ENCODE measurements at regions not wholly inside any gene's neighbourhood (a gene's known extent, or its start where the extent isn't known, plus 50 kb on each side); places are given as distances from the start of the nearest gene placed in this dataset.

DNA sequence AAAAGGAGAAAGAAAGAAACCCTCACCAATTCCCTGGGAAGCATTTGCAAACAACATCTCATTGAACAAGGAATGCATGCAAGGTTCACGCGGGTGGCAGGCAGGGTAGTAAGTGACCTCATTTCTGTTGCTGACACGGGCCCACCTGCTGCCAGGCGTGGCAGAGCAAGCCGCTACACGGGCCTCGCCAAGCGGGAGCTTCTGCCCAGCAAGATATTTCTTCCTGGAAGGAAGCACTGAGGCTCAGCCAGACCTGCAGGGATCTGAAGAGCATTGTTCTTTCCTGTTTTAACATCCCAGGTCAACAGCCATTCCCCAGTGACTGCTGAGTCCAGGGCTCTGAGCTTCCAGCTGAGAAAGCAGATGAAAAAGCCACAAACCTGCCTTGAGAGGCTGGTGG is 91.9 kb upstream of the IGSF21 start:
- DNase-seq (ENCODE audit: low spot score), result no peak

DNA sequence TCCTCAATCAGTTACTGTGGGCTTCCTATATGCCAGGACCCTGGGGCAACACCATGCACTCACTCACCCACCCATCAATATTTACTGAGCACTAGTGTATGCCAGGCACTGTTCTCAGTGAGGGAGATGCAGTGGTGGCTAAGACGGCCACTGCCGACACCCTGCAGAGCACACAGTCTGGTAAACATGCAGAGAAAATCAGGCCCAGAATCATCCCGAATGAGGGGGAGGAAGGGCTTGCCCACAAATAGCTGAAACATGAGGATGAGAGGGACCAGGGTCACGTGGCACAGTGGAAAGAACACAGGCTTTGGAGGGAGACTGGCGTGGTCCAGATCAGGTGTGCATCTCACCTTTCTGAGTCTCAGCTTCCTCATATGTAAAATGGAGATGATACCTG is 89.2 kb upstream of the IGSF21 start:
- no peak for DNase-seq (ENCODE audit: low spot score)

DNA sequence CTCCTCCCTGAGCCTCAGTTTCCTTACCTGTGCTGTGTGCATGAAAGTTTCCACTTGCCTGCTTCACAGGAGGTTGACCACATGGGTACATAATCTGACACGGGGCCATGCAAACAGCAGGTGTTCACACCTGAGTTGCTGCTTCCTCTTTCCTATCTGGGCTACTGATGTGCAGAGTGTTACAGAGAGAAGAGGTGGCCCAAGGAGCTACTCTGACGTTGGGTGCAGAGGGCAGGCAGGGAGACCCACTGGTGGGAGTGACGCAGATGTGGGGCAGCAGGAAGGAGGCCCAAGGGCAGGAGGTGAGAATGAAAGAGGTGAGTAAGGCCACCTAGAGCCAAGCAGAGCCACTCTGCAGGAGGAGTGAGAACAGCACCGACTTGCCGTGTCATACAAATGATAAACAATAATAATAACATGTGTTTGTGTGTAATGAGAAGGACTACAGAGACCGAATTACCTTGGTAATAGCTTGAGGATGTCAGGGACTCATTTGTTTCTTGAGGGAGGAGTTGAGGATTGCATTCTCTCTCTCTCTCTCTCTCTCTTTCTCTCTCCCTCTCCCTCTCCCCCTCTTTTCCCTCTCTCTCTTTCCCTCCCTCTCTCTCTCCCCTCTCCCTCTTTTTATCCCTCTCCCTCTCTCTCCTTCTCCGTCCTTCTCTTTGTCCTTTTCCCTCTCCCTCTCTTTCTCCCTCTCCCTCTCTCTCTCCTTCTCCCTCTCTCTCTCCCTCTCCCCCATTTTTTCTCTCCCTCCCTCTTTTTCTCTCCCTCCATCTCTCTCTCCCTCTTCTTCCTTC is 87.4 kb upstream of the IGSF21 start:
- DNase-seq (ENCODE audit: low spot score), result no peak

DNA sequence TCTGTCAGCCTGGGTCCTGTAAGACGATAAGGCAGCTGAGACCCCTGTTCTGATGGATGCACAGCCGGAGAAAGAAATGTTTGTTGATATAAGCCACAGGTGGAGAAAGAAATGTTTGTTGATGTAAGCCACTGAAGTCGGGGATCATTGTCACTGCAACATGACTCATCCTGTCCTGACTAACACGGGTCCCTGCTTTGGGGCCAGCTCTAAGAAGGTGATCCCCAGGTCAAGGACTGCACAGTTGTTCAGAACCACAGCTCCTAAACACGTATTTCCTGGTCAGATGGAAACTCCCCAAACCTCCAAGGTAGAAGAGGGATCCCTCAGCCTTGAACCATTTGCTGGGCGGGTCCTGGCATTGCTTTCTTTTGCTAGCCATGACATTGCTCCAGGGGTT is 86.4 kb upstream of the IGSF21 start:
- DNase-seq (ENCODE audit: low spot score), result no peak

DNA sequence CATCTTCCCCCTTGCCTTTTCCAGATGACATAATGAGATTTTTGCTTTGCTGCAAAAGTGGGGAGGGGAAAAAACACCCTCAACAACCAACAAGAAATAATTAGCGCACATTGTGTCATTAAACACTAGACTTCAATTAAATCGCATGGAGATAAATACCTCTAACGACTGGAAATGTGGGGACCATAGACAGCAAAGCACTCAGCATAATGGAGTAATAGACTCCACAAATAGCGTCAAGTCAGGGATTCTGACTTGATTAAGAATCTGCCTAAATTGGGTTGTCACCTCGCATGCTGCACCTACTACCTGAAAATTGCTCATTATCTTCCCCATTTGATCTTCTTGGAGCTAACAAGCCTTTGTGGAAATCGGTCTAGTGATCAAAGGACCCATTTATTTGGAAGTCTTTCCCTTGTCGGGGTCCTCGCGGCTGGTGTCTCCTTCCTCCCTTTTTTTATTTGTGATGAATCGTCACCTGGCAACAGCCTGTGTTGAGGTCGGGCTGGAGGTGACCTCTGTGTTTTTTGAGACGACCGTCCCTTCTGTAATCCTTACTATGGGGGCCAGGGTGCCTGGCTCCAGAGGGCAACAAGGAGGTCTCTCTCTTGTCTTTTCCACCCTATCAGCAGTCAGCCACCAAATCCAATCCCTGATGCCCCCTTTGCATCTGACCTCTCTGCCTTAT is 75.3 kb upstream of the IGSF21 start:
- no peak for DNase-seq (ENCODE audit: low spot score)

DNA sequence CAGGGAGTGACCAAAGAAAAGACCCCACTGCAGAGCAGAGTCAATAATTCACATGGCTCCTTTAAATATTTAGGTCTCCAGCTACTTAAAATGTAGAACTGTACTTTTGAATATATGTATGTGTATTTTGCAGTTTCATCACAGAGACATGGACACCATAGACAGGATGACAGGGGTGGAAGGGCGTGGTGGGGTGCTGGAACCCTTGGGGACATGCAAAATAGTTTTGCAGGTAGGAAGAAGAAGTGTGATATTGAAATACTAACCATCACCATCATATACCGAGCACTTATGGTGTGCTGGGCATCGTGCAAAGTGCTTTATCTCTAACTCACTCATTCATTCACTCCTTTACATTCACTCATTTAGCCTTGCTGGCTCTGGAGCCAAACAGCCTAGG is 72.5 kb upstream of the IGSF21 start:
- DNase-seq (ENCODE audit: low spot score), result no peak

DNA sequence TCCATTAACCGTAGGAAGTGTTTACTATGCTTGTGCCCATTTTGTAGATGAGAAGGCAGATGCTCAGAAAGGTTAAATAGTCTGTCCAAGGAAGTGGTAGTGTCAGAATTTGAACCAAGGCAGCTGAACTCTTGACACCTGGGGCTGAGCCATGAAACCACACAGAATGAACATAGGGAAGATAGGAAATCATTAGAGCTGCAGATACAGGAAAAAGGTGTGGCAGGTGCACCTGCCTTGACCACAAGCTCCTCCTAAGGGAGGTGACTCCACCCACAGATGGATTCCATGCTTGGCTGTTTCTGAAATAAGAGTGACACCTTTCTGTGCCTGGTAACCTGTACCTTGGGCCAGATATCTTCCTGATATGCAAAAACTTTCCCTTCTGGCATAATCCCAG is 69.9 kb upstream of the IGSF21 start:
- DNase-seq (ENCODE audit: low spot score), result no peak

DNA sequence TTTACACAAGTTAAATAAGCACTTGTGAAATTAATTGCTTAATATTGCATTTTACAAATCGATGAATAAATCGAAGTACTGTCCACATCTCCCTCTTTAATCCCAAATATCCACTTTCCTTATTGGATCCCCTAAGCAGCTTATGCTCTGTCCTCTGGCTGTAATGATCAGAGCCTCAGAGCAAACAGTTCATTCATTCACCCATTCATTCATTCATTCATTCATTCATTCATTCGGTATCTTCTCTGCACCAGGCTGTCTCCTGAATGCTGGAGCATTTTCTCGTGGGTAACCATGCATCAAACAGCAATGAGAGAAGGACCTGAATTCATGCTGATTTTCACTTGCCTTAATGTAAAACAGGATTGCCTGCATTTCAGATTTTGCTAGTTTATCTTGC is 69.5 kb upstream of the IGSF21 start:
- DNase-seq (ENCODE audit: low spot score), result no peak

DNA sequence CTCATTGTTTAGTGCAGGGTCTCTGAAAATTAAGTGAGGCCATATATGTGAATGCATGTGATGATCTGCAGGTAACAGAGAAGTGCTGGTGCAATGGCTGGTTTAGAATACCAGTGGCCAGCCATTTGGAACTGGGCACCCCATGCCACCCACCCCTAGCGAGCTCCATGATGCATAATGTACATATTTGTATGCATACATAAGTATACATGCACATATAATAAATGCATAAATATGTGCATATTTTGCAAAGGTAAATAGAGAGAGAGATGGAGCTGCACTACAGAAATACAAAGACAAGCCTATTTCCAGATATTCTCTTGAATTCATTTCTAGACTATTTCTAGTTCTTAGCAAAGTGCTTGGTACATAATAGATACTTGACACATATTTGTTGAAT is 68.5 kb upstream of the IGSF21 start:
- no peak for DNase-seq (ENCODE audit: low spot score)

DNA sequence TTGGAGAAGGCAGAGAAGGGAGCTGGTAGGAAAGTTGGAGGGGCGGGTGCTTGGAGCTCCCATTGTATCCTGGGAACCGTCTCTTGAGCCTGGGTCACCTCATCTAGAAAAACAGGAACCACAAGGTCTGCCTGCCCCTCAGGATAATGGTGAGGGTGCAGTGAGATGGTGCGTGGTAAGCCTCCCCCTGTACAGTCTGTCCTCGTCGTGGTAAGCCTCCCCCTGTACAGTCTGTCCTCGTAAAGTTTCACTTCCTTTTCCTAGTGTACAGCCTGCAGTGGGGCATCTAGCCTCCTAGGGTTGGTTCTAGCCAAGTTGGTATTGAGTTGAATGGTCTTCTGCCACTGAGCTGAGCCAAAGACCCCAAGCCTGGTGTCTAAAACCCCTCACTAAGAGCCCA is 66.5 kb upstream of the IGSF21 start:
- DNase-seq (ENCODE audit: low spot score), result peak; percentile 47

DNA sequence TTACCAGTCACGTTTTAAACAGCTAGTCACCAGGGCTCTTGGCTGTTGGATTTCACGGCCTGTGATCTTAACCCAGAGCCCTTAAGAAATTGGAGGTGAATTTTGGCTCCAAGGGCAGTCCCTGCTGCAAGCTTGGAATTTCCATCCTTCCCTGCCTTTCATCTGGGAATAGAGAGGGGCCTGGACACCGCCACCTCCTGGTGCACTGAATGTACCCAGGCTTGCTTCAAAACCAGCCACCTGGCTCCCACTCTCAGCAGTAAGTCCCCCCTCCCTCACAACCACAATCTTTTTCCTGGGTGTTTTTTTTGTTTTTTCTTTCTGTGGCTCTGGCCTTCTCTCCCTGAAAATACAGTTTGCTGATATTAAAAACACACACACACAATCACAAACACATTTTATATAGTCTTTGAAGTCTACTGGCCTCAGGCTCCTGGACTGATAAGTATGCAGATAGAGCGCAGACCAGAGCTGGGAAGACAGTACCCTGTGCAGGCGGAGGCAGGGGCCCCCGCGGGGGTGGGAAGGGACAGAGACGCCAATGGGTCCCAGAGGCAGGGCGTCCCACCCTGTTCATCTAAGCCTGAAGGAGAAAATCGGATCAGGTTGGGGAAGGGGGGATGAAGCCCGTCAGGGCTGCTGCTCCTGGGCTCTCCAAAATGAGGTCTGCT is 65.8 kb upstream of the IGSF21 start:
- no peak for DNase-seq (ENCODE audit: low spot score)

DNA sequence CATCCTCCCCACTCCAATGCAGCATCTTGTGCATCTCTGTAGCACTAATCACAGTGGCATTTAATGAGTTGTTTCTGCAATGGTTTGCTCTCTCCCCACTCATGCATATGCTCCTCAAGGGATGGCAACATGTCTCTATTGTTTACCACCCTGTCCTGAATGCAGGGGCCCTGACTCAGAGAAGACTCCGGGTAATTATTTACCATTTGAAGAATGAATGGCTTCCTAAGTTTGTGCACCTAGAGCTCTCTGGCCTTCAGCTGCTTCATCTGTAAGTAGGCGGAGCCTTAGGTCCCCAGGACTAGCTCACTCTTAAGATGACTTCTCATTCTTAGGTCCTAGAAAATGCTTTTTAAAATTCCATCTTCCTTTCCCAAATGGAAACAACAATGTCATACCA is 63.7 kb upstream of the IGSF21 start:
- DNase-seq (ENCODE audit: low spot score), result no peak

DNA sequence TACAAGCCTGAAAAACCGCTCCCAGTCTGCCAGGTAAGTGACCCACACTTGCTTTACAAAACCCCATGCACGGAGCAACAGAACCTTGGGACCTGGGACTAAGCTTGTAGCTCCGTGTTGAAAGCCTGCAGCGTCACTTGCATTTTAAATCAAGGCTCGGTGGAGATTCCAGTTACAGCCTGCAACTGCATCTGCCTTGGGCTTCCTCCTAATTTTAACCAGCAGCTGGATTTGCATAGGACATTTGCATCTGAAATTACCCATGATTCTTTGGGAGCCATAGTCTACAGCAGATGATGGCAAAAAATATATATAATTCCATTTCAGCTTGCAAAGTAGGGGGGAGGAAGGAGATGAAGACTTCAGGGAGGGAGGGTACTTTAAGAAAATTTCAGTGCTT is 62.4 kb upstream of the IGSF21 start:
- peak; percentile 48 for DNase-seq (ENCODE audit: low spot score)

DNA sequence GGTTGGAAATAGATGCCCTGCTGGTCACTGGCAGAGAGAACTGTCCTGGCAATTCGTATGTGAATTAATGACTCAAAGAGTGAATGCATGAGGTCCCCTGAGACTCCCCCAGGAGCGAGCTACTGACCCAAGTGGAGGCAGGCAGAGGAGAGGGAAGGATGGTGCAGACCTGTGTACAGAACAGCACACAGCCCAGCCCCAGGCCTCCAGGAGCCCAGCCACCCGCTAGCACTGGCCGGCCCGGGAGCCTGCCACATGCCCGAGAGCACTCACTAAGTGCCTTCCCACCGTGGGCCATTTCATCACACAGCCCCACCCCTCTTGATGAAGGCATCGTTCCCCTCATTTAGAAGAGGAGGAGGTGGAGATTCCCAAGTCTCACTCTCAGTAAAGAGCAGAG is 62.0 kb upstream of the IGSF21 start:
- no peak for DNase-seq (ENCODE audit: low spot score)

DNA sequence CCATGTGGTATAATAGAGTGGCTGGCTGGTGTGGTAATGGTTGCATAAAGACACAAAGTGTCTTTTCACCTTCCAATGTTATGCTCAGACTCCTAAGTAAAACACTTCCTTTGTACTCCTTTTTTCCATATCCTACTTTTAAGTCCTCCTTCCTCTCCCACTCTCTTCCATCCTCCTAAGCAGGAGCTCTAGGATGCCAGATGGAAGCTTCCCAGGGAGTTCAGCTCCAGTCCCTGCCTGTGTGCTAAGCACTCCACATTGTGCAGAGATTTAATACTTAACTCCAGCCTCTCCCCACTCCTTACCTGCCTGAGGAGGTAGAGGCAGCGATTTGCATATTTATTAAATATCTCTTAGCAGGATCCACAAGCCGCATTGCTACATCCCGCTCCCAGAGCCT is 60.5 kb upstream of the IGSF21 start:
- DNase-seq (ENCODE audit: low spot score), result no peak

DNA sequence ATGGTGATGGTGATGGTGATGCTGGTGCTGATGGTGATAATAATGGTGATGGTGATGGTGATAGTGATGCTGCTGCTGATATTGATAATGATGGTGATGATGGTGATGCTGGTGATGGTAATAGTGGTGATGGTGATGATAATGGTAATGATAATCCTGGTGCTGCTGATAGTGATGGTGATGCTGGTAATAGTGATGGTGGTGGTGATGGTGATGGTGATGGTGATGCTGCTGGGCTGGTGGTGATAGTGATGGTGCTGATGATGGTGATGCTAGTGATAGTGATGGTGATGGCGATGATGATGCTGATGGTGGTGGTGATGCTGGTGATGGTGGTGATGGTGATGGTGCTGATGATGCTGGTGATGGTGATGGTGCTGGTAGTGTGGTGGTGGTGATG is 58.4 kb upstream of the IGSF21 start:
- DNase-seq (ENCODE audit: low spot score), result no peak

DNA sequence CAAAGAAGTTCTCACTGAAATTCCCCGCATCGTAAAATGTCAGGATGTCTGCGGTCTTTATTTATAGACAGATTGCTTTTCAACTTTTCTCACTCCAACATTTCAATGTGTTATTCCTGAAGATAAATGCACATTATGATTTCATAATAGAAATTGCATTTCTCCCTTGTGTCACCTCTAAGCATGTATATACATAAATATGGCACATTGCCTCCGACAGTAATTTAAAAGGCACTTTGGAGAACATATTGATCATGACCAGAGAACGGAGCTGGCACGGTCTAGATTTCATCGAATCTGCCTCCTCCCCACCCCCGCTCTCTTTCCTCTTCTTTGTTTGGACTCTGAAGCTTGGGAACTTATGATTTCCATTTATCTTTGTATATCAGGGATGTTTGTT is 54.9 kb upstream of the IGSF21 start:
- DNase-seq (ENCODE audit: low spot score), result no peak

DNA sequence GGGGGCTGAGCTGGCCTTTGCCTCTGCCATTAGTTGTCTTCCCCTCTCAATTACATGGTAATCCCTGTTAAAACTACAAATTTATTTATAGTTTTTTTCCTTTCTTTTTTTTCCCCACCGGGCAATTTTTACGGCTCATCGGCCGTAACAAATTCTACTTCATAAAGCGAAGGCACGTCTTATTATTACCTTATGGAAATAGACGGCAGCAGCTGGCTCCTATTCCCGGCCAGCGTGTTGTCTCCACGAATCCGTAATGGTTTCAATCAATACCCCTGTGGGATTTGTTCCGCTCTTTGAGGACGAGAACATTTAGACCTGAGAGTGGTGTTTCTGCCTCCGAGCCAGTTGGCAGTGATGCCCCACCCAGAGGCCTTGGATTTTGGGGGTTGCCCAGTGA is 52.4 kb upstream of the IGSF21 start:
- DNase-seq (ENCODE audit: low spot score), result no peak

DNA sequence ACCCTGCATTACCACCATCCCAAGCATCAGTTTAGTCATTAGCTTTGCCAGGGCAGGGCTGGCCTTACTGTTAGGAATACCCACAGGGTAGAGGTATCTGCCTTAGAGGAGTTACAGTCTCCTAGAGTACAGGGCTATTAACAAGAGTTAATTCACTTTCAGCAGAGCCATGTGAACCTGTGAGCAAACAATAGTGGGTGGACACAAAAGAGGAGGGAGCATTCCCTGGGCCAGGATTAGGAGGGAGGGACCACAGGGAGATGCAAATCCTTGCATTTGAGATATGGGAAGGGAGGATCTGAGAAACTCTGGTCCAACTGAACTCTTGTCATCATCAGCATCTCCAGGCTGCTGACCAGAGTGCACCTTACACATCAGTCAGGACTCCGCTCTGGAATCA is 51.1 kb upstream of the IGSF21 start:
- no peak for DNase-seq (ENCODE audit: low spot score)

DNA sequence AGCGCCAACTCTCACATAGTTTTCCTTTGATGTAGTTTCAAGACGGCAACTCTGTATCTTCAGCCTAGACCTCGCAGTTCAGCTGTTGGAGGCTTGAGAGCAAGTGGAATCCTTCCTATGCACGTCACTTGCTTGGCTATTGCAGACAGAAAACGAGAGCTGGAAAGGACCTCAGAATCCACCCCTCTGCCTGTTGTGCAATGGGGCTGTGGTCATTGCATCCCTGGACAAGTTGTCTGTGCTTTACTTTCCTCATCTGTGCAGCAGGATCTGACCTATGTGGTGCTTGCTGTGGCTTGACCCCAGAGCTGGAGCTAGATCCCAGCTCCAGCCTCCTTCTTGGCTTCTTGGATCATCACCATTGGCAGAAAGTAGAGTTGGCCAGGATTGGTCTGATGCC is 50.0 kb upstream of the IGSF21 start:
- no peak for DNase-seq (ENCODE audit: low spot score)

Data from NAMALWA (cell line).